NOMO-1 treated with dmso at 0.1 percent for 144 hours (cell line): ENCODE measurements at regions not wholly inside any gene's neighbourhood (a gene's known extent, or its start where the extent isn't known, plus 50 kb on each side); places are given as distances from the start of the nearest gene placed in this dataset.

Experiments
- DNase-seq: peaks from one replicate; lab custom pipeline; 2025; ENCODE audit not compliant: unreplicated experiment; lab: John Stamatoyannopoulos, UW

DNA sequence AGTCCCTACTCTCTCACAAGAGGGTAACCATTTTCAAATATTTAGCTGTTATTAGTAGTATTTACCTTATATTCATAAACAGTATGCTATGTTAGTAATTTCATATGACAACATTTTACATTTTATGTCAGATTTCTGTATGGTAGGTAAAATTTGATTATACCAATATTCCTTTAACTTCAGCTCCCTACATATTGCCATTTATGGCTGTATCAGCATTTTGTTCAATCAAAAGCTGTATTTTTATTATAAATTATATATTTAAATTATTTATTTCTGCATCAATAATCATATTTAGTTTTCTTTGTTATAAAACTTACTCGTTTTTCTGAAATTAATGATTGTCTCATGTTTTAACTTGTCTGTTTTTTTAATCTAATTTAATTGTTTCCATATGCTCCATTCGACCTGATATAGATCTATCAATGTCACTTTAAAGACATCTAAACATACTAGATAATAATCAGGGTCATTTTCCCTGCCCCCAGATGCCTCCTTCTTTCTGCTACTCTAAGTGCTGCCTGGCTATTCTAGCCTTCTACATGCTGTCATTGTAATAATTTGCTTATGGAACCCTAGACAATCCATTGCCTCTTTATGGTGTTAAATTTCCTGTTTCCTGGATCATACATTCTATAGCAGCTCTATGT, 1976.7 kb upstream of the ADGRL3 start:
- DNase-seq: no peak

- no peak for DNase-seq
Measured at GRCh38 chr4:59238212-59238611, 1961.9 kb upstream of the ADGRL3 start.

DNA sequence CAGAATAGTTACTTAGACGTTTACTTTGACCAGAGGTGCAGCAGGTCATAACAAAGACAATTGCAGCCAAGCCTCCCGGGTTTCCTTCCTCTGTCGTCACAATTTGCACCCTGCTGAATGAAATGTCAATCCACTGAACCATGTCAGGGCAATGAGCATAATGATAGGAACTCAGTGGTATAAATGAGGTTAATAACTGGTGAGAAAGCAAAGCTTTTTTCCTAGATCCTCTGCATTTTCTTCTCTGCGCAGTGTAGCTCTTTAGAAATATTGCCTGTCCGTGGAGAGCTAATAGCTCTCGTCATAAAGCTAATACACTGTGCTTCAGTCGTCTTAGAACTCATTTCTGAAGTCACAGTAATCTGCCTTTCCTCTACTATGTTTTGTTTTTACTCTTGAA, 1960.1 kb upstream of the ADGRL3 start:
- DNase-seq: no peak

DNA sequence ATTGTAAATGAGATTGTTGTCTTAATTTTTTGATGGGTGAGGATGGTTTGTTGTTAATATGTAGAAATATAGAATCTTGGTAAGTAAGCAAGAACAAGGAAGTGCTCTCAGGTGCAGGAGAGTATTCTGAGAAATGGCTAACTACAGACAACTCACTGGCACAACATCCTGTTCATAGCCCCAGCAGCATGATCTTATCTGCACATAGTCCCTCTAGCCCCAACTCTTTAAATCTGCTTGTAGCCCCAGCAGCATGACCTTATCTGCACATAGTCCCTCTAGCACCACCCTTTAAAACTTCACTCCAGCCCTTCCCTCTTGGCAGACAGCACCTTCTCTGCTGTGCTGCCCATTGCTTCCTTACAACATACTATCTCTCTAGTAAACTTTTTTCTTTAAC, 1957.1 kb upstream of the ADGRL3 start:
- no peak for DNase-seq

GRCh38 chr4:59247032-59247431, 1953.1 kb upstream of the ADGRL3 start:
- DNase-seq: no peak

DNA sequence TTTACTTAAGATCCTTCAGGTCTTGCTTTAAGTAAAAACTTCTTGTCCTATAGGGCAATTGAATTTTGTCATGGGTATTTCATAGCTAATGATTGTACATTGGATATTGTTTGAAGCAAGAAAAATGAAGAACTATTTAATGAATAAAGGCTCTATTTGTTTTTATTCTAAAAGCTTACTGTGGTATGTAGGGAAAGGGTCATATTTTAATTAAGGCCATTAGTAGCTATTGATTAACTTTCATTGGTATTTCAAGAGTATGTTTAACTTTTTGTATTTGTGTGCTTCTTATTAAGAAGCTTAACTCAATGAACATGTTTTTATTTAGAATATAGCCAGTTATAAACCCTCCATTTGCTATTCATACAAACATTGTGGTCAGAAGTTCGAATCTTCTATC, 1951.8 kb upstream of the ADGRL3 start:
- DNase-seq: no peak

- DNase-seq: no peak
Measured at GRCh38 chr4:59249110-59249509, 1951.0 kb upstream of the ADGRL3 start.

GRCh38 chr4:59258002-59258401, 1942.1 kb upstream of the ADGRL3 start:
- DNase-seq: no peak

GRCh38 chr4:59307609-59308008, 1892.5 kb upstream of the ADGRL3 start:
- DNase-seq: no peak

DNA sequence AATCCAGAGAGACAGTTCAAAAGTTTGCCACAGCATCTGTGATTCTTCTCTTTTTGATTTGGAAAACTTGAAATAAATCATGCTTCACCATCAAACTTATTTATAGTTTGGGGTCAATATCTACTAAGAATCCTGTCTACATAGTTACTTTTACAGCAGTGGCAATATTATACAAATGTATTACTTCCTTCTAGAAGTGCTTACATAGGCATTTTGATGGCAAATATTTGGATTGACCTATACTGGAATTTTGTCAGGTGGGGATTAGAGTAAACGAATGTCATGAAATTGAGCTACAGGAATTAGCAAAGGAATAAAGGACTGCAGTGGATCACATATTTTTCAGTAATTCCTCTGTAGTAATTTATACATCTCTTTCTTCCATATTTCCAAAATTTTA, 1885.5 kb upstream of the ADGRL3 start:
- DNase-seq: no peak

GRCh38 chr4:59339631-59340030, 1860.5 kb upstream of the ADGRL3 start:
- DNase-seq: no peak

DNA sequence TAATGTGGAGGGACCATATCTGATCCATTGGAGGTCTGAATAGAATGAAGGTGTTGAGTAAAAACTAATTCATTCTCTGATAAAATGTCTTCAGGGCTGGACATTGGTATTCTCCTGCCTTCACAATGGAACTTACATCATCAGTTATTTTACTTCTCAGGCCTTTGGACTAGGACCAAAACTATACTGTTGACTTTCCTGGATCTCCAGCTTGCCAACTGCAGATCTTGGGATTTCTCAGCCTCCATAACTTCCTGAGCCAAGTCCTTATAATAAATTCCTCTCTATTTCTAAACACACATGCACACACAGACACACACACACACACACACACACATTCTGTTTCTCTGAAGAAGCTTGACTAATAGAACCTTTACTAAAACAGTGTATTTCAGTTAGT, 1858.6 kb upstream of the ADGRL3 start:
- no peak for DNase-seq

DNA sequence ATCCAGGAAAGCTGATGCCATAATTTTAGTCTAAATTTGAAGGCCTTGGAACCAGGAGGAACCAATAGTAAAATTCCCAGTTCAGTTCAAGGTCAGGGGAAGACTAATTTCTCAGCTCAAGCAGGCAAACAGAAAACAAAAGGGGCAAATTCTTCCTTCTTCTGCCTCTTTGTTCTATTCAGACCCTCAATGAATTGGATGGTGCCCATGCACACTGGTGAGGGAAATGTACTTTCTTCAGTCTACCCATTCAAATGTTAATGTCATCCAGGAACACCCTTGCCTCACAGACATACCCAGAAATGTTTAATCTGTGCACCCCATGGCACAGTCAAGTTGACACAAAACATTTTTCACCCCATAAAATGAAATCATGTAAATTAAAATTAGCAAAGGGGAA, 1851.2 kb upstream of the ADGRL3 start:
- no peak for DNase-seq

DNA sequence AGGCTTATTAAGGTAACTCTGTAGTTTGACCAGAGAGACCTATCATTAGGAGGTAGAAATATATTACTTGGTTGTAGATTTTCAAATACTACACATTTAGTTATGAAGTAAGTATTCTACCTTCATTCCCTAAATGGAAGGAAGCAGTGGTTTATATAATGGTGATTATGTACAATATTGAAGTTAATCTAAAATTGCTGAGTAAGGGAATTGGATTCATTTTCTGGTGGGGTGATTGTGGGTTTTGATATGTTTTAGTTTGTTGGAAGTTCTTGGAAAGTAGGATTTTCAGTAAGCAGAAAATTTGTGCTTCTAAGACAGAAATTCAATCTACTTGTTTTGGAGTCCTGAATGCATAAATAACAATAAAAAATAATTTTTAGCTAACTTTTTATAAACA, 1830.9 kb upstream of the ADGRL3 start:
- DNase-seq: no peak

GRCh38 chr4:59374416-59374815, 1825.7 kb upstream of the ADGRL3 start:
- DNase-seq: no peak

GRCh38 chr4:59380841-59381366, 1819.2 kb upstream of the ADGRL3 start:
- no peak for DNase-seq

DNA sequence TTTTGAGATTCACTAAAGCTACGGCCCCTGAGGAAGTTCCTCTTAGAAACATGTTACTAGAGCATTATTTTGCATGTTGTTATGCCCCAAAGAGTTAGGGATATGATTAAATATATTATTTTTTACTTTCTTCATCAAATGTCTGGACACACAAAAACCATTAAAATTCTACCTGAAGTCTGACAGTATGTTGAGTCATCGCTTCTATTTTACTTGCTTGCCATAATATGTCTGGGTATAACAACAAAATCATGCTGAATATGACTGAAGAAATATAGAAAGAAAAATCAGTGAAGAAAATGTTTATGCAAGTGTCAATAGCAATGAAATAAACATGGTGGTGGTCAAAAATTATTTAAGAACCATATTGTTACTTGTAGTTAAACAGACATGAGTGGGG, 1818.5 kb upstream of the ADGRL3 start:
- no peak for DNase-seq

GRCh38 chr4:59387759-59388758, 1812.1 kb upstream of the ADGRL3 start:
- DNase-seq: no peak

DNA sequence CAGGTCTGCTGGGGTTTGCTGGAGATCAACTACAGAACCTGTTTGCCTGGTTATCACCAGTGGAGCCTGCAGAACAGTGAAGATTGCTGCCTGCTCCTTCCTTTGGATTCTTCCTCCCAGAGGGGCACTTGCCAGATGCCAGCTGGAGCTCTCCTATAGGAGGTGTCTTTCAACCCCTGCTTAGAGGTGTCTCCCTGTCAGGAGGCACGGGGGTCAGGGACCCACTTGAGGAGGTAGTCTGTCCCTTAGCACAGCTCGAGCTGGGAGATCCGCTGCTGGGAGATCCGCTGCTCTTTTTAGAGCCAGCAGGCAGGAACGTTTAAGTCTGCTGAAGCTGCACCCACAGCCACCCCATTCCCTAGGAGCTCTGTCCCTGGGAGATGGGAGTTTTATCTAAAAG, 1806.3 kb upstream of the ADGRL3 start:
- no peak for DNase-seq

DNA sequence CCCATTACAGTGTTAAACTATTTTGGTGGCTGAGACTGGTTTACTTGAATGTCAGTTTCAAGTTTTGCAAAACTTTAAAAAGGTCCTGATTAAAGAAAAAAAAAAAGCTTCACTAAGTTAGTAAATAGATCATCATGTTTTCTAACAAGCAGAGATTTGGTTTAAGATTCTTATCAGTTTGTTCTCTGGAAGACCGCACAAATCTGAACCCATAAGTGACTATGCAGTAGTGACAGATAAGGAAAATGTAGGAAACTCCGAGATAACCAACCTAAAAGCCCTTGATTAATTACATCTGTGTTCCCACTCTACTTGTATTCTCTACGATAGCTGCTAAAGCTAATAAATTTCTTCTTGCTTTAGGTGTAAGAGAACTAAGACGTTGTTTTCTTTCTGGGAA, 1799.8 kb upstream of the ADGRL3 start:
- no peak for DNase-seq

GRCh38 chr4:59409647-59410046, 1790.5 kb upstream of the ADGRL3 start:
- DNase-seq: no peak

DNA sequence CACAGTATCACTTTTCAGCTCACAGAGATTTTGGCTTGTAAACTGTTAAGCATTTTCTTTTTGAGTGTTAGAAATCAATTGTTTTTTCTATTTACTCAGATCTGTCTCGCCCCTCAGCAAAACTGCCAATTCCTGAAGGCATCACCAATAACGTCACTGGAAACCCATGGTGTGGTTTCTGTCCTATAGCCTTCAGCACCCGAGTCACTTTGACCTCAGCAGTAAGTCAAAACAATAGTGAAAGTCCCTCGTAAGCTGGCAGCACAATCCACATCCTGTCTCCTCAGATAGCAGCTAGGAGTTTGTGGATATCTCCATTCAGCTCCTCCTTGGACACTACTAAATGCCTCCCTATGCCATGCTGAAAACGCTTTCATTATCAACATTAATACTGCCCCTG, 1787.4 kb upstream of the ADGRL3 start:
- no peak for DNase-seq
